ENCODE measurements at regions not wholly inside any gene's neighbourhood (a gene's known extent, or its start where the extent isn't known, plus 50 kb on each side); places are given as distances from the start of the nearest gene placed in this dataset.

GRCh38 chr13:21970918-21971317 is 300.0 kb downstream of the FGF9 start:
- DNase-seq = no peak

GRCh38 chr13:21971662-21972621 is 301.1 kb downstream of the FGF9 start:
- peak; percentile 8 for DNase-seq

- DNase-seq = no peak
These were observed 302.7 kb downstream of the FGF9 start for GRCh38 chr13:21973437-21974125.

- DNase-seq = no peak
These were observed 303.9 kb downstream of the FGF9 start for GRCh38 chr13:21974741-21975140.

GRCh38 chr13:21976159-21976558 is 305.3 kb downstream of the FGF9 start:
- no peak for DNase-seq

GRCh38 chr13:21979161-21979806 is 308.4 kb downstream of the FGF9 start:
- peak; percentile 45 for DNase-seq

- DNase-seq = peak; percentile 16
These were observed 309.2 kb downstream of the FGF9 start for GRCh38 chr13:21980049-21980448.

- no peak for DNase-seq
These were observed 313.3 kb downstream of the FGF9 start for GRCh38 chr13:21984156-21984555.

GRCh38 chr13:21986602-21987001 is 315.7 kb downstream of the FGF9 start:
- no peak for DNase-seq

- DNase-seq = no peak
These were observed 316.9 kb downstream of the FGF9 start for GRCh38 chr13:21987793-21988192.

GRCh38 chr13:21988624-21989023 is 317.8 kb downstream of the FGF9 start:
- DNase-seq = no peak

- DNase-seq = no peak
These were observed 325.2 kb downstream of the FGF9 start for GRCh38 chr13:21996049-21996448.

GRCh38 chr13:21997726-21998125 is 326.9 kb downstream of the FGF9 start:
- no peak for DNase-seq

GRCh38 chr13:21998279-21998990 is 327.6 kb downstream of the FGF9 start:
- DNase-seq = peak; percentile 10

- DNase-seq = no peak
These were observed 328.8 kb downstream of the FGF9 start for GRCh38 chr13:21999666-22000065.

GRCh38 chr13:22000191-22000590 is 329.3 kb downstream of the FGF9 start:
- DNase-seq = no peak

GRCh38 chr13:22001336-22001735 is 330.5 kb downstream of the FGF9 start:
- DNase-seq = no peak

GRCh38 chr13:22002893-22003292 is 332.0 kb downstream of the FGF9 start:
- DNase-seq = no peak

- no peak for DNase-seq
These were observed 338.6 kb downstream of the FGF9 start for GRCh38 chr13:22009500-22009899.

- no peak for DNase-seq
These were observed 339.1 kb downstream of the FGF9 start for GRCh38 chr13:22009937-22010336.

GRCh38 chr13:22012686-22013085 is 341.8 kb downstream of the FGF9 start:
- peak; percentile 82 for DNase-seq

- DNase-seq = peak; percentile 29
These were observed 343.6 kb downstream of the FGF9 start for GRCh38 chr13:22014469-22014868.

GRCh38 chr13:22017226-22017625 is 346.4 kb downstream of the FGF9 start:
- DNase-seq = no peak
